ENCODE measurements at regions not wholly inside any gene's neighbourhood (a gene's known extent, or its start where the extent isn't known, plus 50 kb on each side); places are given as distances from the start of the nearest gene placed in this dataset.

- no peak overlapping the region for H3K27ac ChIP-seq
- 72 to 89% (median 87%) methylated on average over 5 of the region's 5 CpGs for WGBS, 4 donors
- no peak for DNase-seq
These were observed 222.7 kb upstream of the ZMIZ1 start for GRCh38 chr10:78846071-78846470.

DNA sequence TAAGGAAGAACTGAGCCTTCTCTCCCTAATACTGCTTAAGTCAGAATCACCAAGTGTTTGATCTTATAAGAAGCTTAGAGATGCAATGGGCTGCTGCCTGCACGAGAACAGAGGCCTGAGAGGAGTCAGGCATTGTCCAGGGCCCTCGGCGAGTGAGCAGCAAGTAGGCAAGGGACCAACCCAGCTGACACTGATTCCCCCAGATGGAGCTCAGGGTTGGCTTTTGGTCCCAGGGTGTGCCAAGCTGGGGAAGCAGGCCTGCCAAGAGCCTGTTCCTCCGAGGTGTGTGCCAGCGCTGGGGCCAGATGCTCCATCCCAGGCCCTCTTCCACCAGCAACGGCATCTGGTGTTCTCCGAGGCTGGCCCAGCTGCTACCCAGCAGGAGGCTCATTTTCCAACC lies 222.0 kb upstream of the ZMIZ1 start:
- 89 to 100% (median 95%) methylated on average over 3 to 7 of the region's 7 CpGs for WGBS, 4 donors
- H3K36me3 ChIP-seq (replicated peaks in 1 of 2) = no peaks in the 10 kb centered on the region
- no peak overlapping the region for H3K4me3 ChIP-seq
- H3K27me3 ChIP-seq = no peaks in the 10 kb centered on the region
- no peaks in the 10 kb centered on the region for H3K4me1 ChIP-seq (replicated peaks in 1 of 2)
- H3K27ac ChIP-seq = no peak overlapping the region
- H3K9me3 ChIP-seq (replicated peaks in 1 of 3) = no peaks in the 10 kb centered on the region
- intact Hi-C loops (cut with DNase I) = no loop called here
- TF ChIP-seq POLR2A (IDR thresholded peaks at IDR 0.05) (no peak), CTCF (IDR thresholded peaks at IDR 0.05) (no peak)
- no peak for DNase-seq

More at GRCh38 chr10:78846071-78846470, 222.7 kb upstream of the ZMIZ1 start:
- no peaks in the 10 kb centered on the region for H3K9me3 ChIP-seq (replicated peaks in 1 of 3)
- intact Hi-C loops (cut with DNase I) = no loop called here
- no peak overlapping the region for H3K4me3 ChIP-seq
- H3K4me1 ChIP-seq (replicated peaks in 1 of 2) = no peaks in the 10 kb centered on the region
- TF ChIP-seq POLR2A (IDR thresholded peaks at IDR 0.05) = no peak
- H3K36me3 ChIP-seq (replicated peaks in 1 of 2) = no peaks in the 10 kb centered on the region
- H3K27me3 ChIP-seq = no peaks in the 10 kb centered on the region

GRCh38 chr10:78847485-78847884 lies 221.3 kb upstream of the ZMIZ1 start:
- WGBS, 4 donors = 79 to 96% (median 91%) methylated on average over 3 to 5 of the region's 5 CpGs

DNA sequence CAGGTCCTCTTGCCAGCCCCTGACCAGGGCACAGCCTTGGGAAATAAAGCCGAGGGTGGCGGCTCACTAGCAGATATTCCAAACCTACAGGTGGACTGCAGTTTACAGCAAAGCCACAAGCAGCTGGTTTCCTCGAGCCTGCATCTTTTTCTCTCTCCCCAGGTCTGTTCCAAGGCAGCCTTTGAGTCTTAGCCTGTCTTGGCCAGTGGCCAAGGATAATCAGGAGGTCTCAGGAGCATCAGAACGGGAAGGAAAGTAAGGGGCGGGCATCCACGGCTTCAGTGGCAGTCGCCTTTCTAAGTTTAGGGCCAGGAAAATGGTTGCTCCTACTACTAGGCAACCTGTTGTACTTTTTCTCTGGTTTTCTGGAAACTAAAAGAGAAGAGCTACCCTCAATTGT lies 219.7 kb upstream of the ZMIZ1 start:
- no peak for DNase-seq
- WGBS, 4 donors = 71 to 81% (median 75%) methylated on average over 7 of the region's 7 CpGs
- H3K9me3 ChIP-seq (replicated peaks in 1 of 3) = no peaks in the 10 kb centered on the region
- TF ChIP-seq POLR2A (IDR thresholded peaks at IDR 0.05) = no peak
- TF ChIP-seq CTCF (IDR thresholded peaks at IDR 0.05) = no peak
- H3K27me3 ChIP-seq = no peaks in the 10 kb centered on the region
- no peaks in the 10 kb centered on the region for H3K4me1 ChIP-seq (replicated peaks in 1 of 2)
- no peak overlapping the region for H3K4me3 ChIP-seq
- H3K27ac ChIP-seq = no peak overlapping the region
- intact Hi-C loops (cut with DNase I) = no loop called here
- H3K36me3 ChIP-seq (replicated peaks in 1 of 2) = no peaks in the 10 kb centered on the region

More at GRCh38 chr10:78847485-78847884, 221.3 kb upstream of the ZMIZ1 start:
- Histone ChIP-seq H3K27me3 (no peaks in the 10 kb centered on the region), H3K27ac (no peak overlapping the region), H3K36me3 (replicated peaks in 1 of 2) (no peaks in the 10 kb centered on the region), H3K4me1 (replicated peaks in 1 of 2) (no peaks in the 10 kb centered on the region), H3K9me3 (replicated peaks in 1 of 3) (no peaks in the 10 kb centered on the region), H3K4me3 (no peak overlapping the region)
- no peak for DNase-seq
- intact Hi-C loops (cut with DNase I) = no loop called here
- TF ChIP-seq CTCF (IDR thresholded peaks at IDR 0.05) (no peak), POLR2A (IDR thresholded peaks at IDR 0.05) (no peak)

GRCh38 chr10:78849731-78850130 lies 219.0 kb upstream of the ZMIZ1 start:
- intact Hi-C loops (cut with DNase I) = loop anchor here in 1 of 2 donors (10.0 kb wide), 2 partner anchors 205 to 345 kb away; no protein-coding TSS in a partner anchor

More at GRCh38 chr10:78849731-78850130, 219.0 kb upstream of the ZMIZ1 start:
- H3K27me3 ChIP-seq = no peaks in the 10 kb centered on the region
- DNase-seq = no peak
- no peak for TF ChIP-seq CTCF (IDR thresholded peaks at IDR 0.05)
- no peak for TF ChIP-seq POLR2A (IDR thresholded peaks at IDR 0.05)
- no peak overlapping the region for H3K27ac ChIP-seq
- H3K9me3 ChIP-seq (replicated peaks in 1 of 3) = no peaks in the 10 kb centered on the region
- H3K36me3 ChIP-seq (replicated peaks in 1 of 2) = no peaks in the 10 kb centered on the region
- no peak overlapping the region for H3K4me3 ChIP-seq
- 91 to 96% (median 92%) methylated on average over 5 of the region's 5 CpGs for WGBS, 4 donors
- no peaks in the 10 kb centered on the region for H3K4me1 ChIP-seq (replicated peaks in 1 of 2)
